ENCODE measurements at regions not wholly inside any gene's neighbourhood (a gene's known extent, or its start where the extent isn't known, plus 50 kb on each side); places are given as distances from the start of the nearest gene placed in this dataset.

- no peak for TF ChIP-seq CTCF (IDR thresholded peaks at IDR 0.05; ENCODE audit: low read length)
- no peak for TF ChIP-seq EZH2phosphoT487 (IDR thresholded peaks at IDR 0.05; ENCODE audit: low read length)
- TF ChIP-seq EZH2 (optimal IDR thresholded peaks at IDR 0.05; ENCODE audit: low read depth, low read length): no peak
Observed at GRCh38 chr6:155916846-155917624, 461.4 kb upstream of the NOX3 start.
